Heart left ventricle (tissue), 13 donors: ENCODE measurements at regions not wholly inside any gene's neighbourhood (a gene's known extent, or its start where the extent isn't known, plus 50 kb on each side); places are given as distances from the start of the nearest gene placed in this dataset.

ENCODE experiments used
- POLR2A ChIP-seq, 2 donors: fragments of 450-650 bp; IDR thresholded peaks; one replicate each; pipeline ENCODE4 v1.6.1; 2017; ENCODE audit warnings: antibody characterized with exemption in 2 of 2, mild to moderate bottlenecking in 2 of 2, moderate library complexity in 2 of 2
- TF ChIP-seq, protein P1 (sequence below), 12 donors: fragments of 200-600 bp; sonication (generic) in 4 of 12; IDR thresholded peaks; one replicate each; pipeline versions ENCODE4 v1.5.0 to v1.8.0; 2018 to 2022; ENCODE audit warnings: antibody characterized with exemption in 12 of 12, mild to moderate bottlenecking in 5 of 12
- donor health status: ischemic (EF 13 %, LVEDD 7.1; RV severe dilation, severe dysfunction).
- donor health status: DM: no; HTN: yes; CAD: no.
- donor health status: DM: no; HTN: no; CAD: no.
- donor health status: ischemic (EF 25% LVEDD 6.9; RV normal size, moderate dysfunction).
- donor health status: ischemic (EF 25% LVEDD 5.7; RV mildly dilated, moderate dysfunction).
- donor health status: ischemic (EF 35%, LVEDD 5.7; RV mildly dilated, moderate dysfunction).
- donor health status: nonischemic (EF 11% LVEDD 7.7; RV severe dilation, severe dysfunction).
- donor health status: DM: yes; HTN: yes; CAD: no.
- donor health status: PGD.
- donor health status: ischemic (EF 29% LVEDD 5.4; RV normal size, mild dysfunction).
- donor health status: nonischemic (EF 23%, LVEDD 6.1; RV moderate dilation, normal function).

DNA sequence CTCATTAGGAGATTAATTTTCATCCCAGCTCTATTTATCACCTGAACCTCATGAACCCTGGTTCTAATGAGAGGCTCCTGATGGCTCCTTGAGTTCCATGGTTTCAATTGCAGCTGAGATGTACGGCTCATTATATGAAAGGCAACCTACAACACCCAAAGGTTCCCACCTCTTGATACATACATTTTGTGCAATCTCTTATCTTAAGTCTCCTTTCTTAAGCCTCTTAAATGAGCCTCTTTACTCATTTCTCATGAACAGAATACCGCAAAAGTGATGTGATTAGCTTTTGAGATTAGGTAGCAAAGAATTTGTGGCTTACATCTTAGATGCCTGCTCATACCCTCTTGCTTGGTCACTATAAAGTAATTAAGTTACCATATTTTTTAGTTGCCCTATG, 1964.0 kb upstream of the CDH6 start:
- TF ChIP-seq, protein P1, sequence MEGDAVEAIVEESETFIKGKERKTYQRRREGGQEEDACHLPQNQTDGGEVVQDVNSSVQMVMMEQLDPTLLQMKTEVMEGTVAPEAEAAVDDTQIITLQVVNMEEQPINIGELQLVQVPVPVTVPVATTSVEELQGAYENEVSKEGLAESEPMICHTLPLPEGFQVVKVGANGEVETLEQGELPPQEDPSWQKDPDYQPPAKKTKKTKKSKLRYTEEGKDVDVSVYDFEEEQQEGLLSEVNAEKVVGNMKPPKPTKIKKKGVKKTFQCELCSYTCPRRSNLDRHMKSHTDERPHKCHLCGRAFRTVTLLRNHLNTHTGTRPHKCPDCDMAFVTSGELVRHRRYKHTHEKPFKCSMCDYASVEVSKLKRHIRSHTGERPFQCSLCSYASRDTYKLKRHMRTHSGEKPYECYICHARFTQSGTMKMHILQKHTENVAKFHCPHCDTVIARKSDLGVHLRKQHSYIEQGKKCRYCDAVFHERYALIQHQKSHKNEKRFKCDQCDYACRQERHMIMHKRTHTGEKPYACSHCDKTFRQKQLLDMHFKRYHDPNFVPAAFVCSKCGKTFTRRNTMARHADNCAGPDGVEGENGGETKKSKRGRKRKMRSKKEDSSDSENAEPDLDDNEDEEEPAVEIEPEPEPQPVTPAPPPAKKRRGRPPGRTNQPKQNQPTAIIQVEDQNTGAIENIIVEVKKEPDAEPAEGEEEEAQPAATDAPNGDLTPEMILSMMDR (IDR thresholded peaks at IDR 0.05), result no peak
- no peak for TF ChIP-seq POLR2A (IDR thresholded peaks at IDR 0.05)
